GM18511 (cell line): ENCODE measurements at regions not wholly inside any gene's neighbourhood (a gene's known extent, or its start where the extent isn't known, plus 50 kb on each side); places are given as distances from the start of the nearest gene placed in this dataset.

Experiments used
- ATAC-seq: cut with Tn5 transposase; IDR thresholded peaks from one replicate; pipeline ENCODE4 v1.9.1; 2021; ENCODE audit warnings: mild to moderate bottlenecking, moderate library complexity; ENCODE audit not compliant: unreplicated experiment

- ATAC-seq = no peak
These were observed 96.7 kb upstream of the SLC14A2 start for GRCh38 chr18:45518311-45519155.

- ATAC-seq = no peak
These were observed 95.6 kb upstream of the SLC14A2 start for GRCh38 chr18:45519411-45520280.

- ATAC-seq = no peak
These were observed 94.1 kb upstream of the SLC14A2 start for GRCh38 chr18:45521136-45521535.

GRCh38 chr18:45521777-45522176, 93.5 kb upstream of the SLC14A2 start:
- no peak for ATAC-seq

GRCh38 chr18:45522371-45522770, 92.9 kb upstream of the SLC14A2 start:
- no peak for ATAC-seq

- ATAC-seq = no peak
These were observed 90.0 kb upstream of the SLC14A2 start for GRCh38 chr18:45525301-45525700.

- no peak for ATAC-seq
These were observed 89.0 kb upstream of the SLC14A2 start for GRCh38 chr18:45526114-45526841.

- no peak for ATAC-seq
These were observed 87.4 kb upstream of the SLC14A2 start for GRCh38 chr18:45527891-45528290.

- ATAC-seq = no peak
These were observed 86.5 kb upstream of the SLC14A2 start for GRCh38 chr18:45528712-45529336.

GRCh38 chr18:45538444-45538843, 76.8 kb upstream of the SLC14A2 start:
- no peak for ATAC-seq

GRCh38 chr18:45539491-45539891, 75.8 kb upstream of the SLC14A2 start:
- ATAC-seq = no peak

- no peak for ATAC-seq
These were observed 75.2 kb upstream of the SLC14A2 start for GRCh38 chr18:45540125-45540524.

GRCh38 chr18:45541421-45541820, 73.9 kb upstream of the SLC14A2 start:
- ATAC-seq = no peak

GRCh38 chr18:45542043-45542442, 73.2 kb upstream of the SLC14A2 start:
- no peak for ATAC-seq

- ATAC-seq = no peak
These were observed 67.4 kb upstream of the SLC14A2 start for GRCh38 chr18:45547910-45548309.

- no peak for ATAC-seq
These were observed 66.7 kb upstream of the SLC14A2 start for GRCh38 chr18:45548614-45549013.

- no peak for ATAC-seq
These were observed 66.0 kb upstream of the SLC14A2 start for GRCh38 chr18:45549290-45549689.

GRCh38 chr18:45551142-45551815, 64.0 kb upstream of the SLC14A2 start:
- no peak for ATAC-seq

- ATAC-seq = no peak
These were observed 61.4 kb upstream of the SLC14A2 start for GRCh38 chr18:45553723-45554388.

- no peak for ATAC-seq
These were observed 60.9 kb upstream of the SLC14A2 start for GRCh38 chr18:45554389-45554737.
